Osteocyte (in vitro differentiated cells): ENCODE measurements at regions not wholly inside any gene's neighbourhood (a gene's known extent, or its start where the extent isn't known, plus 50 kb on each side); places are given as distances from the start of the nearest gene placed in this dataset.

Experiments used
- DNase-seq: peaks from one replicate; pipeline ENCODE4 v3.0.0; 2021; ENCODE audit warnings: mixed read lengths; ENCODE audit not compliant: unreplicated experiment; ENCODE audit errors: extremely low spot score
- H3K27ac Mint-ChIP-seq: one replicate; pipeline ENCODE4 v1.8.0; 2021; ENCODE audit warnings: mild to moderate bottlenecking, mixed read lengths; ENCODE audit not compliant: unreplicated experiment
- H3K27me3 Mint-ChIP-seq: one replicate; pipeline ENCODE4 v1.8.0; 2021; ENCODE audit warnings: mixed read lengths; ENCODE audit not compliant: unreplicated experiment
- H3K36me3 Mint-ChIP-seq: one replicate; pipeline ENCODE4 v1.8.0; 2021; ENCODE audit warnings: mixed read lengths; ENCODE audit not compliant: unreplicated experiment
- H3K4me1 Mint-ChIP-seq: one replicate; pipeline ENCODE4 v1.8.0; 2021; ENCODE audit warnings: mixed read lengths; ENCODE audit not compliant: unreplicated experiment
- H3K4me3 Mint-ChIP-seq: one replicate; pipeline ENCODE4 v1.8.0; 2021; ENCODE audit warnings: mild to moderate bottlenecking, moderate library complexity, mixed read lengths; ENCODE audit not compliant: unreplicated experiment
- H3K9me3 Mint-ChIP-seq: one replicate; pipeline ENCODE4 v1.8.0; 2021; ENCODE audit warnings: mixed read lengths; ENCODE audit not compliant: unreplicated experiment
- TF ChIP-seq, protein P1 (sequence below): fragments of 200-600 bp; sonication (generic); IDR thresholded peaks from 2 replicates; pipeline ENCODE4 v1.5.0; 2021; ENCODE audit warnings: antibody characterized with exemption, mild to moderate bottlenecking, moderate library complexity

DNA sequence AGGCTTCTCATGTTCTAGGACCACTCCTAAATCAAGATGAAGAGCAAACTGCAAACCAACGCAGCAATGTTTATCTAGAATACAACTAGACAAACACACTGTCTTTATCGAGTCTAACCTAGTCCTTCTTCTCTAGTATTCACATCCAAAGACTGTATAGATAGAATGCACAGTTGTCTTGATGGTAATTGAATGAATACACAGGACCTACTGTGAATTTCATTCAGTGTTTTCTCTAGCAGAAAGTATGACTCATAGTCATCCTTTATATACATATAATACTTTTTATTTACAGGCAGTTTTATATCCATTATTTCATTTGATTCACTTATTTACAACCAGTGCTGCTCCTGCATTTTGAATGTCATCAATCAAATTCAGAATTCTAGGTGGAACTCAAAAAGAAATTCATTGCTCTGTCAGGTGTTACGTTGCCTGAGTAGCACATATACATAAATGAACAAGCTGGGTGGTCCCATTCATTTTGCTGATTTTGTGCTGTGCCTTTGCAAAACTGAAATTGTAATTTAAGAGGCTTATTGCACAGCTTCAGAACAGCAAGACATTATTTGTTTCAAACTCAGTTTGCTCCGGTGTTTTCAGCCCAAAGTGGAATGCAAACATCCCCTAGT, 374.8 kb downstream of the EPHA4 start:
- H3K27ac Mint-ChIP-seq = no peak overlapping the region

DNA sequence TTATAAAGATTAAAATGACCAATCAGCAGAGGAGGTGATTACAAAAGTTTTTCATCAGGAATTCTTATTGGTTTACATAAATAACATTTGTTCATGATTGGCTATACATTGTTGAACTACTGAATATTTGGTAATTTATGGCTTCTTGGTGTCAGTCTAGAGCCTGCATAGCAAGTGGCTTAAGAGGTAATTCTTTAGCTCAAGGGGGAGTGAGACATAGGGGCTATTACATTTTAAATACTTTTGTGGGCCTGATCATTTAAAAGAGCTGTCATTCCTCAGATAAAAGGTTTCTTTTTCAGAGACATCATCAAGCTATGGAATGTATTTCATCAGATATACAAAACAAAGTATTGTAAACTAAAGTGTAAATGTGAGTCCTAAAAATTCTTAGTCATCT, 373.8 kb downstream of the EPHA4 start:
- no peak overlapping the region for H3K27ac Mint-ChIP-seq
- TF ChIP-seq, protein P1, sequence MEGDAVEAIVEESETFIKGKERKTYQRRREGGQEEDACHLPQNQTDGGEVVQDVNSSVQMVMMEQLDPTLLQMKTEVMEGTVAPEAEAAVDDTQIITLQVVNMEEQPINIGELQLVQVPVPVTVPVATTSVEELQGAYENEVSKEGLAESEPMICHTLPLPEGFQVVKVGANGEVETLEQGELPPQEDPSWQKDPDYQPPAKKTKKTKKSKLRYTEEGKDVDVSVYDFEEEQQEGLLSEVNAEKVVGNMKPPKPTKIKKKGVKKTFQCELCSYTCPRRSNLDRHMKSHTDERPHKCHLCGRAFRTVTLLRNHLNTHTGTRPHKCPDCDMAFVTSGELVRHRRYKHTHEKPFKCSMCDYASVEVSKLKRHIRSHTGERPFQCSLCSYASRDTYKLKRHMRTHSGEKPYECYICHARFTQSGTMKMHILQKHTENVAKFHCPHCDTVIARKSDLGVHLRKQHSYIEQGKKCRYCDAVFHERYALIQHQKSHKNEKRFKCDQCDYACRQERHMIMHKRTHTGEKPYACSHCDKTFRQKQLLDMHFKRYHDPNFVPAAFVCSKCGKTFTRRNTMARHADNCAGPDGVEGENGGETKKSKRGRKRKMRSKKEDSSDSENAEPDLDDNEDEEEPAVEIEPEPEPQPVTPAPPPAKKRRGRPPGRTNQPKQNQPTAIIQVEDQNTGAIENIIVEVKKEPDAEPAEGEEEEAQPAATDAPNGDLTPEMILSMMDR = no peak
- H3K4me3 Mint-ChIP-seq = no peak overlapping the region
- H3K27me3 Mint-ChIP-seq = peaks cover 3% of the 10 kb centered on the region
- H3K9me3 Mint-ChIP-seq = peaks cover 2% of the 10 kb centered on the region
- no peak for DNase-seq
- no peaks in the 10 kb centered on the region for H3K4me1 Mint-ChIP-seq
- no peaks in the 10 kb centered on the region for H3K36me3 Mint-ChIP-seq

More for the DNA sequence above, 374.8 kb downstream of the EPHA4 start:
- H3K4me1 Mint-ChIP-seq = no peaks in the 10 kb centered on the region
- H3K9me3 Mint-ChIP-seq = peaks cover 7% of the 10 kb centered on the region
- TF ChIP-seq, protein P1 = no peak
- DNase-seq = no peak
- H3K36me3 Mint-ChIP-seq = no peaks in the 10 kb centered on the region
- H3K27me3 Mint-ChIP-seq = peaks cover 7% of the 10 kb centered on the region
- no peak overlapping the region for H3K4me3 Mint-ChIP-seq

DNA sequence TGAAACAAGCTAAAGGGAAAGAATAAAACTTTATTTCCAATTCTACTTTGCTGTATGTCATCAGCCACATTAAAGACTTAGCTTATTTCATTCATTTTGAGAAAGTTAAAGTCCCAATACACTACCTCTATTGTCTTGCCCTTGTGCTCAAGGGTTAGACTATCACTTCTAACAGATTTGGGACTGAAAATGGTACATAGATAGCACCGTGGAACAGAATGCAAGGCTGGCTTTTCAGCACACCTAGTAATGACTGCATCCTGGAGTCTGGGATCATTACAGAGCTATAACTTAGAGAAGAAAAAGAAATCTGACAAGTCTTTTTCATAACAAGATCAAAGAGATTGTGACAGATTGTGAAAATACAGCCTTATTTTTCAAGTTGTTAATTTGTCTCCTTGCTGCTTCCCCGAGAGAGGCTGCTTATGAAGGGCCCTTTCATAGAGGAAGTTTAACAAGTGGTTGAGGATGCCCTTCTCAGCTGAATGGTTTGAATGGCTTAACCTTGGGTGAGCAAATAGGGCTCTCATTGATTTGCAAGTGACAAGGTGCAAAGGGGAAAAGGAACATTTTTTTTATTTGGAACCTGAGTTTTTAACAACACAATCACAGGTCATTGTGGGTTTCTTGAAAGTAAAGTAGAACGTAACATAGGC, 371.8 kb downstream of the EPHA4 start:
- no peak overlapping the region for H3K4me3 Mint-ChIP-seq
- no peaks in the 10 kb centered on the region for H3K9me3 Mint-ChIP-seq
- H3K27me3 Mint-ChIP-seq = peaks cover 3% of the 10 kb centered on the region
- DNase-seq = no peak
- no peaks in the 10 kb centered on the region for H3K4me1 Mint-ChIP-seq
- no peak overlapping the region for H3K27ac Mint-ChIP-seq
- no peaks in the 10 kb centered on the region for H3K36me3 Mint-ChIP-seq
- TF ChIP-seq, protein P1 = no peak

DNA sequence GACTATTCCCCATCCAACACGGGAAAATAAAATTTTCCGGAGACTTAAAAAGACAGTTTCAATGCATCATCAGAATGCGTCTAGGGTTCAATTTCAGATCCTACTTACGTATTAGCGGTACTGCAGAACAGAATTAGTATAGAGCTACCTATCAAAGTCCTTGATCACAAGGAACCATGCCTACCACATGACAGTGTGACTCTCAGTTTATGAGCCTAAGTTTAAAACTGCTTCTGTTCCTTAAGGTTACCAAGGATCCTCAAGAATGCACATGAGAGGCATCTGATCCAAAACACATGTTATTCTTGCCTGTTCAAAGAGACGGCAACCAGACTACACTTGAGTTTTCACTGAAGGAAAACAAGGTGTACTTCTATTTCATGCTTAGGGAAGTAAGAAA, 369.7 kb downstream of the EPHA4 start:
- Mint-ChIP-seq H3K4me1 (no peaks in the 10 kb centered on the region), H3K36me3 (no peaks in the 10 kb centered on the region), H3K27ac (no peak overlapping the region), H3K4me3 (no peak overlapping the region), H3K9me3 (no peaks in the 10 kb centered on the region), H3K27me3 (peaks cover 3% of the 10 kb centered on the region)
- no peak for DNase-seq
- TF ChIP-seq, protein P1 = no peak

DNA sequence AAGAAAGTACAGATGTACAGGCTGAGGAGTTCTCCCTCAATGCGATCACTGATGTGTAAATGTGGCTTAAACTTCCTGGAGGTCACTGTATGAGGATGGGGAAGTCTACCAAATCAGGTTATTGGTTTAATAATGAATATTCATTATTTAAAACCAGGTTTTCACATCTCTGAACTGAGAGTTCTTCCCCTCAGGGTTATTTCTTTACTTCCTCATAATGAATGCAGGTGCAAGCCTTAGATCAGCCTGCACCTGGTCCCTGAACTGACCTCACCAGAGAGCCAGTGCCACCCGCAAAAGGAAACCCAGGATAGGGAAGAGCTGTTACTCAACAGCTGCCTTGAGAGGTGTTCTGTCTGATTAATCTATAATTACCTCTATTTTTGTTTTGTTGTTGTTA, 369.0 kb downstream of the EPHA4 start:
- Mint-ChIP-seq H3K27ac (no peak overlapping the region), H3K36me3 (no peaks in the 10 kb centered on the region), H3K9me3 (no peaks in the 10 kb centered on the region), H3K4me1 (no peaks in the 10 kb centered on the region), H3K27me3 (peaks cover 3% of the 10 kb centered on the region), H3K4me3 (no peak overlapping the region)
- no peak for DNase-seq
- TF ChIP-seq, protein P1 = no peak
